IMR-90 (cell line): ENCODE measurements at regions not wholly inside any gene's neighbourhood (a gene's known extent, or its start where the extent isn't known, plus 50 kb on each side); places are given as distances from the start of the nearest gene placed in this dataset.
"Not testable (repeated sequence)": the region's sequence is repeated elsewhere in the genome, so short reads cannot be mapped to it uniquely, and the experiment has no call there.

ENCODE experiments used
- ATAC-seq: fragments of 200-7000 bp; cut with Tn5 transposase; 2 replicates; pipeline ENCODE4 v1.9.1; 2020; ENCODE audit warnings: low read depth, mild to moderate bottlenecking, moderate library complexity
- BruUV-seq: library from RNA; stranded (reverse); fragments of 400-500 nt; replicated peaks from 2 replicates; lab custom pipeline; 2021; lab: Mats Ljungman, UMichigan
- CTCF ChIA-PET: fragments of 300-600 bp; formaldehyde crosslinking; extraction: SDS; loops from one replicate; lab custom pipeline; 2021; ENCODE audit warnings: antibody characterized with exemption; lab: Yijun Ruan, JAX
- POLR2A ChIA-PET: fragments of 300-600 bp; sonication (Branson Sonifier 250); formaldehyde crosslinking; loops from one replicate; lab custom pipeline; 2022; ENCODE audit warnings: antibody characterized with exemption; ENCODE audit not compliant: unreplicated experiment; lab: Charles Lee
- DNase-seq: peaks from one replicate; pipeline ENCODE4 v3.0.0; 2013
- H2AFZ ChIP-seq: replicated peaks from 2 replicates; pipeline ENCODE3; 2013; ENCODE audit warnings: low read length, mild to moderate bottlenecking; ENCODE audit not compliant: poor library complexity
- H2AK5ac ChIP-seq: 2 replicates; pipeline ENCODE4 v1.6.1; 2013; ENCODE audit warnings: low read depth, low read length, inconsistent platforms
- H2AK9ac ChIP-seq: replicated peaks from 2 replicates; pipeline ENCODE3; 2013; ENCODE audit warnings: mild to moderate bottlenecking, low read depth, low read length, moderate library complexity; ENCODE audit not compliant: poor library complexity
- H2BK120ac ChIP-seq: 2 replicates; pipeline ENCODE4 v1.6.1; 2013; ENCODE audit warnings: low read depth, low read length, inconsistent platforms
- H2BK15ac ChIP-seq: 3 replicates; pipeline ENCODE4 v1.6.1; 2013; ENCODE audit warnings: low read depth, low read length, inconsistent platforms
- H2BK20ac ChIP-seq: 2 replicates; pipeline ENCODE4 v1.6.1; 2013; ENCODE audit warnings: low read depth, mild to moderate bottlenecking, inconsistent platforms, low read length, moderate library complexity
- H2BK5ac ChIP-seq: 2 replicates; pipeline ENCODE4 v1.6.1; 2013; ENCODE audit warnings: mild to moderate bottlenecking, low read depth, low read length, inconsistent platforms; ENCODE audit not compliant: poor library complexity, severe bottlenecking
- H3K14ac ChIP-seq: replicated peaks from 2 replicates; pipeline ENCODE4 v1.6.1; 2013; ENCODE audit warnings: low read depth, low read length, inconsistent platforms
- H3K18ac ChIP-seq: 2 replicates; pipeline ENCODE4 v1.6.1; 2013; ENCODE audit warnings: low read depth, low read length, control low read depth
- H3K23ac ChIP-seq: 2 replicates; pipeline ENCODE4 v1.6.1; 2013; ENCODE audit warnings: low read depth, low read length, inconsistent platforms
- H3K27ac ChIP-seq: 2 replicates; pipeline ENCODE4 v1.5.1; 2013; ENCODE audit warnings: mild to moderate bottlenecking, control low read depth, low read length; ENCODE audit not compliant: insufficient read depth
- H3K27me3 ChIP-seq: 2 replicates; pipeline ENCODE4 v1.6.1; 2013; ENCODE audit warnings: low read length; ENCODE audit not compliant: control insufficient read depth, insufficient read depth
- H3K36me3 ChIP-seq: 2 replicates; pipeline ENCODE4 v1.6.1; 2013; ENCODE audit warnings: low read length, mixed read lengths; ENCODE audit not compliant: control insufficient read depth, insufficient read depth
- H3K4ac ChIP-seq: 2 replicates; pipeline ENCODE4 v1.6.1; 2013; ENCODE audit warnings: low read depth, low read length, inconsistent platforms
- H3K4me1 ChIP-seq: 2 replicates; pipeline ENCODE4 v1.6.1; 2013; ENCODE audit warnings: low read length, mixed read lengths; ENCODE audit not compliant: control insufficient read depth, insufficient read depth
- H3K4me2 ChIP-seq: 2 replicates; pipeline ENCODE4 v1.6.1; 2013; ENCODE audit warnings: low read depth, mild to moderate bottlenecking, control low read depth, low read length, moderate library complexity
- H3K4me3 ChIP-seq: 2 replicates; pipeline ENCODE4 v1.5.1; 2013; ENCODE audit warnings: low read depth, mild to moderate bottlenecking, control low read depth, low read length, moderate library complexity; ENCODE audit not compliant: insufficient read depth
- H3K56ac ChIP-seq: 2 replicates; pipeline ENCODE4 v1.6.1; 2013; ENCODE audit warnings: low read length, inconsistent platforms; ENCODE audit not compliant: insufficient read depth; ENCODE audit errors: extremely low read depth
- H3K79me1 ChIP-seq, 2 experiments: 2 replicates each; pipeline ENCODE4 v1.6.1; 2013; ENCODE audit warnings: low read length in 2 of 2, inconsistent platforms in 1 of 2, low read depth in 1 of 2
- H3K9ac ChIP-seq: 2 replicates; pipeline ENCODE4 v1.6.1; 2013; ENCODE audit warnings: low read depth, low read length, control low read depth
- H3K9me1 ChIP-seq: 2 replicates; pipeline ENCODE4 v1.6.1; 2013; ENCODE audit warnings: low read length, inconsistent platforms; ENCODE audit not compliant: insufficient read depth
- H3K9me3 ChIP-seq: 2 replicates; pipeline ENCODE4 v1.6.1; 2013; ENCODE audit warnings: low read length; ENCODE audit not compliant: control insufficient read depth, insufficient read depth
- H4K20me1 ChIP-seq: 2 replicates; pipeline ENCODE4 v1.6.1; 2013; ENCODE audit warnings: low read length, inconsistent platforms; ENCODE audit not compliant: insufficient read depth
- H4K5ac ChIP-seq: 2 replicates; pipeline ENCODE4 v1.6.1; 2013; ENCODE audit warnings: mild to moderate bottlenecking, low read depth, low read length, control low read depth
- H4K8ac ChIP-seq, 2 experiments: 2 replicates each; pipeline ENCODE4 v1.6.1; 2013; ENCODE audit warnings: low read depth in 2 of 2, low read length in 2 of 2, control low read depth in 1 of 2, inconsistent platforms in 1 of 2
- H4K91ac ChIP-seq: 2 replicates; pipeline ENCODE4 v1.6.1; 2013; ENCODE audit warnings: low read depth, low read length, inconsistent platforms; ENCODE audit not compliant: insufficient read depth
- WGBS, 2 experiments: methylation state at CpG; one replicate each; pipeline versions ENCODE4 v1.1.5 to v1.1.7; 2013; ENCODE audit warnings: missing lambda C conversion rate in 2 of 2; ENCODE audit not compliant: insufficient read length in 1 of 2; ENCODE audit errors: extremely low coverage in 2 of 2; 5-methylcytosine and 5-hydroxymethylcytosine counted together
- dilution Hi-C: fragments of 300-500 bp; cut with HindIII; formaldehyde crosslinking; loops from one replicate; pipeline ENCODE4 v1.14.3; 2018; ENCODE audit warnings: low sequenced_read_pairs; ENCODE audit not compliant: unreplicated experiment
- in situ Hi-C: fragments of 300-500 bp; cut with MboI; formaldehyde crosslinking; loops from 3 replicates; pipeline ENCODE4 v1.14.3; 2019; ENCODE audit warnings: low sequenced_read_pairs, inconsistent platforms, mixed read lengths
- intact Hi-C: fragments of 100-400 bp; cut with micrococcal nuclease; formaldehyde crosslinking; loops from 2 replicates; pipeline ENCODE4 v1.10.0; 2022

DNA sequence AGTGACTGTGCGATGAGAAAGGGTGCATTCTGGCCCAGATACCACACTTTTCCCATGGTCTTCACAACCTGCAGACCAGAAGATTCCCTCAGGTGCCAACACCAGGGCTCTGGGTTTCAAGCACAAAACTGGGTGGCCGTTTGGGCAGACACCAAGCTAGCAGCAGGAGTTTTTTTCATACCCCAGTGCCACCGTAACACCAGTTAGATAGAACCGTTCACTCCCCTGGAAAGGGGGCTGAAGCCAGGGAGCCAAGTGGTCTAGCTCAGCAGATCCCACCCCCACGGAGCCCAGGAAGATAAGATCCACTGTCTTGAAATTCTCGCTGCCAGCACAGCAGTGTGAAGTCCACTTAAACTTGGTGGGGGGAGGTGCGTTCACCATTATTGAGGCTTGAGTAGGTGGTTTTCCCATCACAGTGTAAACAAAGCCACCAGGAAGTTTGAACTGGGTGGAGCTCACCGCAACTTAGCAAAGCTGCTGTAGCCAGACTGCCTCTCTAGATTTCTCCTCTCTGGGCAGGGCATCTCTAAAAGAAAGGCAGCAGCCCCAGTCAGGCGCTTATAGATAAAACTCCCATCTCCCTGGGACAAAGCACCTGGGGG, 119.4 kb upstream of the GHITM start:
- H4K91ac ChIP-seq, H3K27ac ChIP-seq, POLR2A ChIA-PET, H2AK9ac ChIP-seq, H4K20me1 ChIP-seq, in situ Hi-C loops, H3K4me2 ChIP-seq, BruUV-seq, H3K18ac ChIP-seq, H2AK5ac ChIP-seq, H2BK15ac ChIP-seq, H3K4me1 ChIP-seq, CTCF ChIA-PET, H2BK20ac ChIP-seq, DNase-seq, ATAC-seq, H3K27me3 ChIP-seq, H4K5ac ChIP-seq, H3K9me3 ChIP-seq, H3K14ac ChIP-seq, dilution Hi-C loops, H2BK5ac ChIP-seq, H3K56ac ChIP-seq, H3K36me3 ChIP-seq, H3K4ac ChIP-seq, H2BK120ac ChIP-seq, H3K4me3 ChIP-seq, H3K9ac ChIP-seq, H3K9me1 ChIP-seq, H3K79me1 ChIP-seq, H3K23ac ChIP-seq, intact Hi-C loops, H2AFZ ChIP-seq, H4K8ac ChIP-seq: not testable (repeated sequence)
- WGBS, 2 experiments: 20% methylated on average over 1 of the region's 9 CpGs; no CpG with 5 or more reads in 1 of the 2 experiments
